ENCODE measurements at regions not wholly inside any gene's neighbourhood (a gene's known extent, or its start where the extent isn't known, plus 50 kb on each side); places are given as distances from the start of the nearest gene placed in this dataset.

DNA sequence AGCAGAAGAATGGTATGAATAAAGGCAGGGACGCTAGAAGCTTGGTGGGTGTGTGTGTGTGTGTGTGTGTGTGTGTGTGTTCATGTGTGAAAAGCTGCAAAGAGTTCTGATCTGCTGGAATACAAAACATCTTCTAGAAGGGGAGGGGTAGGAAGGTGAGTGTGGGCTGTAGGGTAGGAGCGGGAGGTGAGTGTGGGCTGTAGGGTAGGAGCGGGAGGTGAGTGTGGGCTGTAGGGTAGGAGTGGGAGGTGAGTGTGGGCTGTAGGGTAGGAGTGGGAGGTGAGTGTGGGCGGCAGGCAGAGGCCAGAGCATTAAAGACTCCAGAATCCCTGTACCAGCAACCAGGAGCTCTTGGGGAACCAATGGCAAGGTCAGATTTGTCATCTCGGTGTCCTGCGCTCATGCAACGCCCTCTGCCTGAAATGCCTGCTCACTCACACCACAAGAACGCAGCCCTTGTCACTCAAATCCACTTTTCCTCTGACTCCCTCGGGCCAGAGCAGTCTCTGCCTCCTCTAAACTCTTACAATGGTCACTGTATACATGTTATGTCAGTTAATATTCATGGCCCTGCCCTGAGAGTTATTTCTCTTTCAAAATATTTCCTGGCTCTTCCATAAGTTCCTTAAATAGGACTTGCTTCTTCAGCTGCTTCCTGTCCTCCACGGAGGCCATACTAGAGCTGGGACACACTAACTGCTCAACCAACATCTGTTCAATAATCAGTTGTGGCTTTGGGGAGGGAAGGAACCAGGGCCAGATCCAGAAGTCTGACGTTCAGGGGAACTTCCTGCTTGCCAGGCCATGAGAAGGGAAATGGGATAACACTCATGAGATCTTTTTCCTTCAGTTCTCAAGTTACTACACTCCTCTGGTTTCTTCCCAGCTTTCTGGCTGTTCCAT, 53.6 kb upstream of the ZNF644 start:
- no peak for TF ChIP-seq ZNF354B (CRISPR knock-in tag; IDR thresholded peaks at IDR 0.05)
- no peak for TF ChIP-seq ZNF23 (CRISPR knock-in tag; IDR thresholded peaks at IDR 0.05)
- TF ChIP-seq PRPF4 (IDR thresholded peaks at IDR 0.05; ENCODE audit: insufficient read depth, low read depth, low read length, poor library complexity, severe bottlenecking): no peak
- TF ChIP-seq CTCF (IDR thresholded peaks at IDR 0.05 in 2 of 3, conservative IDR thresholded peaks at IDR 0.05 in 1 of 3; ENCODE audit: insufficient read depth in 2 of 3, low read depth in 1 of 3, low read length in 3 of 3): peak in 2 of 3 experiments; percentile 10 to 28; a peak in 2 of 6 replicates
- TF ChIP-seq ZC3H4 (CRISPR knock-in tag; IDR thresholded peaks at IDR 0.05; ENCODE audit: borderline replicate concordance): no peak
- TF ChIP-seq HMG20A (CRISPR knock-in tag; conservative IDR thresholded peaks at IDR 0.05): no peak
- TF ChIP-seq BHLHE40 (IDR thresholded peaks at IDR 0.05; ENCODE audit: low read length): no peak
- TF ChIP-seq SIN3A (IDR thresholded peaks at IDR 0.05; ENCODE audit: borderline replicate concordance in 2 of 2, control insufficient read depth in 1 of 2, low read depth in 2 of 2, low read length in 2 of 2): no peak
- TF ChIP-seq POLR2A (conservative IDR thresholded peaks at IDR 0.05): no peak
- TF ChIP-seq JUN (IDR thresholded peaks at IDR 0.05; ENCODE audit: borderline replicate concordance, low read depth, low read length): no peak
- TF ChIP-seq JUN (CRISPR knock-in tag; IDR thresholded peaks at IDR 0.05; ENCODE audit: borderline replicate concordance): no peak

All from K562 (cell line).